ENCODE measurements at regions not wholly inside any gene's neighbourhood (a gene's known extent, or its start where the extent isn't known, plus 50 kb on each side); places are given as distances from the start of the nearest gene placed in this dataset.

DNA sequence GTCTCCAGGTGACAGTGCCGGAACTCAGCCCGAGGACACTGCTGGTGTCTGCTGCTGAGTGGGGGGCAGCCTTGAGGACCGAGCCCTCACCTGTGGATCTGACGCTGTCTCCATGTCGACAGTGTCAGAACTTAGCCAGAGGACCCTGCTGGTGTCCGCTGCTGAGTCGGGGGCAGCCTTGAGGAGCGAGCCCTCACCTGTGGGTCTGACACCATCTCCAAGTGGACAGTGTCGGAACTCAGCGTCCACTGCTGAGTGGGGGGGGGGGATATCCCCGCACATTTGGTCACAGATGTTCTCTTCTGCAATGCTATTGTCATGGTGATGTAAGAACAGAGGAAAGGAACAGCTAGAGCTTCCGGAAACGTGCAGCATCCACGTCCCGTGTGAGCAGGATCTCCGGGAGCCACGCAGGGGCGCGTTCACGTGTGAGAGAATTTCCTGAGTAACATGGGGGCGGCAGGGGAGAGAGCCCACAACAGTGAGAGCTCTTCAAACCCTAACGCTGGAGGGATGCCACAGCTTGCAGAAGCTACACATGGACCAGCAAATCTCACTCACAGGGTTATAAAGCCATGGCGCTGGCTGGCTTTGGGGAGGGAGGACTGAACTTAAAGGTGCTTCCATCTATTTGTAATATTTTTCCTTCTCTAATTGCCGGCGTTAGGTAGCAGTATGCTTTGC is 250.7 kb upstream of the SALL3 start:
- TF ChIP-seq, protein P1, sequence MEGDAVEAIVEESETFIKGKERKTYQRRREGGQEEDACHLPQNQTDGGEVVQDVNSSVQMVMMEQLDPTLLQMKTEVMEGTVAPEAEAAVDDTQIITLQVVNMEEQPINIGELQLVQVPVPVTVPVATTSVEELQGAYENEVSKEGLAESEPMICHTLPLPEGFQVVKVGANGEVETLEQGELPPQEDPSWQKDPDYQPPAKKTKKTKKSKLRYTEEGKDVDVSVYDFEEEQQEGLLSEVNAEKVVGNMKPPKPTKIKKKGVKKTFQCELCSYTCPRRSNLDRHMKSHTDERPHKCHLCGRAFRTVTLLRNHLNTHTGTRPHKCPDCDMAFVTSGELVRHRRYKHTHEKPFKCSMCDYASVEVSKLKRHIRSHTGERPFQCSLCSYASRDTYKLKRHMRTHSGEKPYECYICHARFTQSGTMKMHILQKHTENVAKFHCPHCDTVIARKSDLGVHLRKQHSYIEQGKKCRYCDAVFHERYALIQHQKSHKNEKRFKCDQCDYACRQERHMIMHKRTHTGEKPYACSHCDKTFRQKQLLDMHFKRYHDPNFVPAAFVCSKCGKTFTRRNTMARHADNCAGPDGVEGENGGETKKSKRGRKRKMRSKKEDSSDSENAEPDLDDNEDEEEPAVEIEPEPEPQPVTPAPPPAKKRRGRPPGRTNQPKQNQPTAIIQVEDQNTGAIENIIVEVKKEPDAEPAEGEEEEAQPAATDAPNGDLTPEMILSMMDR (IDR thresholded peaks at IDR 0.05): no peak
- TF ChIP-seq POLR2A (IDR thresholded peaks at IDR 0.05): no peak
- no peak for TF ChIP-seq POLR2AphosphoS5 (IDR thresholded peaks at IDR 0.05)
- TF ChIP-seq EP300 (IDR thresholded peaks at IDR 0.05; ENCODE audit: low read depth): no peak
